OCI-LY3 (cell line): ENCODE measurements at regions not wholly inside any gene's neighbourhood (a gene's known extent, or its start where the extent isn't known, plus 50 kb on each side); places are given as distances from the start of the nearest gene placed in this dataset.

ENCODE experiments used
- EZH2phosphoT487 ChIP-seq: fragments of 200-600 bp; shearing (Covaris generic); IDR thresholded peaks from 2 replicates; pipeline ENCODE4 v1.6.1; 2018; ENCODE audit warnings: antibody characterized with exemption, mixed run types, low read depth
- TF ChIP-seq, protein P1 (sequence below): fragments of 200-600, 300-600 bp; sonication (generic); IDR thresholded peaks from 2 replicates; pipeline ENCODE4 v1.5.1; 2014; ENCODE audit warnings: antibody characterized with exemption, low read length, low read depth

GRCh38 chr6:134467620-134468019 is 149.7 kb upstream of the SGK1 start:
- TF ChIP-seq, protein P1, sequence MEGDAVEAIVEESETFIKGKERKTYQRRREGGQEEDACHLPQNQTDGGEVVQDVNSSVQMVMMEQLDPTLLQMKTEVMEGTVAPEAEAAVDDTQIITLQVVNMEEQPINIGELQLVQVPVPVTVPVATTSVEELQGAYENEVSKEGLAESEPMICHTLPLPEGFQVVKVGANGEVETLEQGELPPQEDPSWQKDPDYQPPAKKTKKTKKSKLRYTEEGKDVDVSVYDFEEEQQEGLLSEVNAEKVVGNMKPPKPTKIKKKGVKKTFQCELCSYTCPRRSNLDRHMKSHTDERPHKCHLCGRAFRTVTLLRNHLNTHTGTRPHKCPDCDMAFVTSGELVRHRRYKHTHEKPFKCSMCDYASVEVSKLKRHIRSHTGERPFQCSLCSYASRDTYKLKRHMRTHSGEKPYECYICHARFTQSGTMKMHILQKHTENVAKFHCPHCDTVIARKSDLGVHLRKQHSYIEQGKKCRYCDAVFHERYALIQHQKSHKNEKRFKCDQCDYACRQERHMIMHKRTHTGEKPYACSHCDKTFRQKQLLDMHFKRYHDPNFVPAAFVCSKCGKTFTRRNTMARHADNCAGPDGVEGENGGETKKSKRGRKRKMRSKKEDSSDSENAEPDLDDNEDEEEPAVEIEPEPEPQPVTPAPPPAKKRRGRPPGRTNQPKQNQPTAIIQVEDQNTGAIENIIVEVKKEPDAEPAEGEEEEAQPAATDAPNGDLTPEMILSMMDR = no peak
- TF ChIP-seq EZH2phosphoT487 = no peak
